ENCODE measurements at regions not wholly inside any gene's neighbourhood (a gene's known extent, or its start where the extent isn't known, plus 50 kb on each side); places are given as distances from the start of the nearest gene placed in this dataset.
"Not testable (repeated sequence)": the region's sequence is repeated elsewhere in the genome, so short reads cannot be mapped to it uniquely, and the experiment has no call there.

GRCh38 chr2:198604599-198604998, 800.2 kb downstream of the PLCL1 start:
- no peak for FAIRE-seq

- FAIRE-seq, result not testable (repeated sequence)
Measured at GRCh38 chr2:198602986-198603385, 798.6 kb downstream of the PLCL1 start.

DNA sequence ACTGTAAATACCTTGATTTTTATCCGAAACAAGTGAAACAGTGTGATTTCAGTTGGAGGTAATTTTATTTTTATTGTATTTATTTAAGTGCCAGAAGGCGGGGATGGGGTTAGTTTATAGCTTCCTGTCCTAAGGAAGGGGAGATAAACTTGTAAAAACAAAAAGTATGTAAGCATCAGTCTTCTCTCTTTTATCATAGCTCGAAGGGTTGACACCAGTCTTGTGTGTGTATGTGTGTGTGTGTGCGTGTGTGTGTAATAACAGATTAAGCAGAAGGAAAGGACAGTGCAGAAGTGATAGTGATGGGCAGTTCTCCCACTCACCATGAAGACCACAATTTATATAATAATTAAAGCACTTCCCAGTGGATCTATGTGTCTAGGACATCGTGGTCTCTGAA, 793.3 kb downstream of the PLCL1 start:
- FAIRE-seq, result no peak

DNA sequence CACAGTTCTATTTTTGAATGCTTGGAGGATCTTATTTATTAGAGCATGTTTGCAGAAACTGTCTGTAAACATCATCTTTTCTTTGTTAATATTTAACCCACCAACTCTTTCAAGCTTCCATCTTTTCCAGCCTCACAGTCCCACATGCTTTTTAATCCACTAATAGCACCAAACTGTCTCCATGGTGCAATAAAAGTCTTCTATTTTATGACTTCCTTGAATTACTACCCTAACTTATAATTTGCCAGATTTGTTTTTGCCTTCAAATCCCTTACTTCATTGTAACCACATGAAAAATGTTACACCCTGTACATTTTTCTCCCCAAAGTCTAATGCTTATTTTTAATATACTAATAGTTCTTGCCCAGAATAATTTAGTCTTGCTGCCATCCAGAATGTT, 792.6 kb downstream of the PLCL1 start:
- no peak for FAIRE-seq

- no peak for FAIRE-seq
Measured at GRCh38 chr2:198595721-198596120, 791.3 kb downstream of the PLCL1 start.

GRCh38 chr2:198591586-198591985, 787.2 kb downstream of the PLCL1 start:
- FAIRE-seq, result no peak

- no peak for FAIRE-seq
Measured at GRCh38 chr2:198587741-198588140, 783.3 kb downstream of the PLCL1 start.

GRCh38 chr2:198587240-198587639, 782.8 kb downstream of the PLCL1 start:
- no peak for FAIRE-seq

DNA sequence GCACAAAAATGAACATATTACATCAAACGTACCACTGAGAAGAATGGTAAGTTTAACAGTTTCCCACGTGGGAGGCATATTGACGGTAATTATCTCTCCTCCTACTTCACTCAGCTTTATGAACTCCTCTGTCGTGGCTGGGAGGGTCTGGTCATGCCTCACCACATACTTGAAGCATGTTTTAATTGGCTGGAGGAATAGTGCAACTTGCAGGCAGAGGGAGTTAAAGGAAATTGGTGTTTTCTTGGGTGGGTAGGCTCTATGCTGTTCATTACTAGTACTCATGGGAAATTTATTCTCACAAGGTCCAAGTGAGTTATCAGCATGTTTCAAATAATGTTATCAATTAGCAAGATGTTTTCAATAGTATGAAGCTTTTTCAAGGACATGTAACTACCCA, 767.0 kb downstream of the PLCL1 start:
- FAIRE-seq, result no peak

DNA sequence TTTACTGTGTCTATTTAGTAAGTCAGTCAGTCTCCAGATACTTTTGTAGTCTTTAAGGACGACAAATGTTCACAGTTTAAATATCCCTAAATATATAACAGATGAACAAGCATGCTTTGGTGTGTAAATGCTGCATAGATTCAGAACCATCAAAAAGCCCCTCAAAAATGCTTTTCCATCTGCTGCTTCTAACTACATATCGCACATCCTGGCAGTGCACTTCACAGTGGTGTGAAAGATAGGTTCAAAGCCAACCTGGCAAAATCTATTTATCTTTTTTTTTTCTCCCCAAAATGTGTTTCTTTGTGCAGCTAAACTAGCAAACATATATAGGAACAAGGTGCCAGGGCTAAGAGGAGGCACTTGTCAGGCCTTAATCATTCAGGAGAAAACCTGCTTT, 753.8 kb downstream of the PLCL1 start:
- FAIRE-seq, result no peak

GRCh38 chr2:198546122-198546521, 741.7 kb downstream of the PLCL1 start:
- FAIRE-seq, result no peak

GRCh38 chr2:198545411-198545810, 741.0 kb downstream of the PLCL1 start:
- FAIRE-seq, result no peak

DNA sequence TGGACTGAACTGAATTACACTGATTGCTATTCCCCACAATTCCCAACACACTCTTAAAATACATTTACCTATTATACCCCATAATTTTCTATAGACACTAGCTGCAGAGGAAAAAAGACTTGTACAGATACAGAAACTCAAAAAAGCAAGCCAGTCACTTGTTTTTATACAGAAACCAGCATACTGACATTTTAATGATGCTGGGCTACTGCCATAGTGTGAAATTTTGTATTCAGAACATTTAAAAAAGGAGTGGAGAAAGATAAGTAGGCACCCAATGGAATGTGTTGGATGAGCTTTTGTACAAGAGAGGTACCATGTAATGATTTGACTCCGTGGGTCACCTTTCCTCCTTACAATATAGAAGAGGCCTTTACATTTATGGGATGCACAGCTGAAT, 740.1 kb downstream of the PLCL1 start:
- FAIRE-seq, result no peak

- FAIRE-seq, result no peak
Measured at GRCh38 chr2:198534756-198535155, 730.4 kb downstream of the PLCL1 start.

GRCh38 chr2:198525211-198525969, 721.0 kb downstream of the PLCL1 start:
- no peak for FAIRE-seq

DNA sequence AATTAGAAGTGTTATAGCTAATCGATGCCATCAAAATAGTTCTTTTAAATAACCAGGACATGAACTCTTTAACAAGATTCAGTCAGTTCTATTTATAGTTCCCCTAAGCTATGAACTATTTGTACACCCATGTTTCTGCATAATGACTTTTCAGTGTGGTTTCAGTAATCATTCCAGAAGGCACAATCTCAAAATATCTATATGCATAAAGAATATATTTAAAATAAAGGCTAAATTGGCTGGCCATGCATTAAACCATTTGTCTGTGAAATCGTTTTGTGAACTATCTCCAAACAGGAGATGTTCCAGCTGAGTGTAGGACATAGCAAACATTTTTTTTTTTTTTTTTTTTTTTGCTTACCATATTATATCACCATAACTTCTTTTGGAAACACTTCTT, 719.3 kb downstream of the PLCL1 start:
- no peak for FAIRE-seq

DNA sequence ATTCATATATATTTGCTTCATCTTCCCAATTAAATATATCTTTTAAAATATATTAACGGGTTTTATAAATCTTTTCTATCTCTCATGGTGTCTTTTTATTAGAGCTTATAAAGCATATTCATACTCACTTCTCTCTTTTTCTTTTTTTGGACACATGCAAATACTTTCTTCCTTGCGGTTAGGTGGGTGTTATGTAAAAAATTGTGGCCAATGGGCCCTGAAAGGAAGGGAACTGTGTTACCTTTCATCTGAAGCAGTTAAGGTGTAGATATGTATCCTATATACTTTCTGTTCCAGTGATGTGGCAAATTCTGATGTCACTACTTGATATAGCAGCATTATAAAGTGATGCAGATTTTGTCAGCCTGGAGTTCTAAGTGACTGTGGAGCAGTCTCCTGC, 714.5 kb downstream of the PLCL1 start:
- no peak for FAIRE-seq

- no peak for FAIRE-seq
Measured at GRCh38 chr2:198517976-198518375, 713.6 kb downstream of the PLCL1 start.

GRCh38 chr2:198508610-198509009, 704.2 kb downstream of the PLCL1 start:
- not testable (repeated sequence) for FAIRE-seq

DNA sequence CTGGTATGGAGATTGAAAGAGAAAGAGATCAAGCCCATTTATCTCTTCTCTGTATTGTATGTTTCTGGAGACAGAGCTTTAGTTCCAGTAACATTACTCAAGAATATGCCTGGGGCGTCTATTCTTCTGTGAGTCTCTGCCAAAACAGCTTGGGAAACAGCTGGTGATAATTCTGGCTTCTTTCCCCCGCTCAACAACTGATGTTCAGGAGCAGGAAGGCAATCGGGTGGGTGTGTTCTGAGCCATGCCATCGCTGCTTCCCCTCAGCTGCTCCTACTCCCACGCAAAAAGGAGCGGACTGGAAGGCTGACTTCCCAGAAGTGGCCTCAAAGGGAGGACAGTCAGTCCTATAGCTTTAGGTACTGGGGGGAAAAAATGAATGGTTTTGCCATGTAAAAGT, 695.1 kb downstream of the PLCL1 start:
- no peak for FAIRE-seq

DNA sequence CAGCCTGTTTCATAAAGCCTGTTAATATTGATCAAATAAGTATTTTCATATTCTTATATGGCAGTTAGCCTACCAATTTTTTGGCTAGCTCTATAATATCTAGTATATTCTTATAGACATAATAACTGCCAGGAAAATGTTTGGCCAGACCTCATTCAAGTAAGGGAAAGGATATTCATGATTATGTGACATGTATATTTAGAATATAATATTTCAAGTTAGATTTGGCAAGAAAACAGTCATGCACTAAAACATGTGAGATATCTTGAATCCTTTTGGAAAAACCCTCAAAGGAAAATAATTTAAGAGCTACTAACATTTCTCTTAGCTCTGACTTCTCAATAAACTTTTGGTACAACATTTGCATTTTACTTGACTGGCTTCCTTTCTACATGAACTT, 694.1 kb downstream of the PLCL1 start:
- FAIRE-seq, result no peak

GRCh38 chr2:198498048-198498447, 693.7 kb downstream of the PLCL1 start:
- no peak for FAIRE-seq

- no peak for FAIRE-seq
Measured at GRCh38 chr2:198494931-198495330, 690.5 kb downstream of the PLCL1 start.

DNA sequence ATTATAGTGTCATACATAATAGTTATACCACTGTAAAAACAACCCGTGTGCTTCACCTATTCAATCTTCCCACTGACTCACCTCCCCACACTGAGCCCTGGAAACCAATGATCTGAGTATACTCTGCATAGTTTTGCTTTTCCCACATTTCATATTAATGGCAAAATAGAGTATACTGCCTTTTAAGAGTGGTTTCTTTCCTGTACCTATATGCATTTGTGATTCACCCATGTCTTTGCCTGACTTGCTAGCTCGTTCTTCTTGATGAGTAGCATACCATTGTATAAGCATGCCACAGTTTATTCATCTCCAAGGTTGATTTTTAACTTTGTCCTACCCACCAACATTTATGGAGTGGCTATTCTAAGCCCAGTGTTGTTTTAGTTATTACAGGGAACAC, 686.4 kb downstream of the PLCL1 start:
- no peak for FAIRE-seq

DNA sequence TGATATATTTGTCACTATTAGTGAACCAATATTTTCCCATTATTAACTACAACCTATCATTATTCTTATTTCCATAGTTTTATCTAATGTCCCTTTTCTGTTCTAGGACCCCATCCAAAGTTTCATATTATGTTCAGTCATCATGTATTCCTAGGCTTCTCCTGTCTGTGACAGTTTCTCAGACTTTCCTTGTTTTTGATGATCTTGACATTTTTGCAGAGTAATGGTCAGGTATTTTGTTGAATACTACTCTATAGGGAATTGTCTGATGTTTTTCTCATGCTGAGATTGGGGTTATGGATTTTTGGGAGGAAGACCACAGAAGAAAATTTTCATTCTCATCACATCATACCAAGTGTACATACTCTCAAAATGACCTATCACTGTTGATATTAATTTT, 684.6 kb downstream of the PLCL1 start:
- FAIRE-seq, result no peak
